Panc1 (cell line): ENCODE measurements at regions not wholly inside any gene's neighbourhood (a gene's known extent, or its start where the extent isn't known, plus 50 kb on each side); places are given as distances from the start of the nearest gene placed in this dataset.

Experiments
- CTCF ChIP-seq: fragments of 450-650 bp; IDR thresholded peaks from 2 replicates; pipeline ENCODE4 v1.5.1; 2017; ENCODE audit warnings: mild to moderate bottlenecking
- POLR2AphosphoS5 ChIP-seq: IDR thresholded peaks from 2 replicates; pipeline ENCODE4 v1.6.1; 2012; ENCODE audit warnings: mild to moderate bottlenecking, low read depth, low read length, moderate library complexity
- SIN3A ChIP-seq: IDR thresholded peaks from 2 replicates; pipeline ENCODE4 v1.6.1; 2012; ENCODE audit warnings: low read depth, mild to moderate bottlenecking, low read length, moderate library complexity, borderline replicate concordance; ENCODE audit not compliant: insufficient read depth
- TF ChIP-seq, protein P1 (sequence below), 2 experiments: IDR thresholded peaks; 2 replicates each; pipeline ENCODE4 v1.6.1; 2011 to 2012; ENCODE audit warnings: low read depth in 2 of 2, control low read depth in 1 of 2, low read length in 1 of 2, mild to moderate bottlenecking in 1 of 2, moderate library complexity in 1 of 2; ENCODE audit not compliant: insufficient read depth in 1 of 2

DNA sequence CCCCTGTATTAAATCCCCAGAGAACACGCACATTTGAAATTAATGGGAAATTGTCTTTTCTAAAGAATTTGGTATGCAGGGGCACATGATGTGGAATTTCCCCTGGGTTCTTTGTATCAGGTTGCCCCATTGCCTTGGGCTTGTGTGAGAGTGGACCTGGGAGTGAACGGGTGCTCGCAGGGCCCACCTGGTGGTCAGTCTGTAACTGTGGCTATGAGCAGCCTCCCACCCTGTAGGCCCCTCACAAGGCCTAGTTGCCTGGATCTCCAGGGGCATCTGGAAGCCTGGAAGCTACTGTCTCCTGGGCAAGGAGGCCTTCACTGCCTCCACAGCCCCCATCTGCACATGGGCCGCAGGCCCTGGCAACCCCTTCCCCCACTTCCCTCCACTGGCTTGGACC, 96.7 kb downstream of the SLC25A47 start:
- TF ChIP-seq, protein P1, sequence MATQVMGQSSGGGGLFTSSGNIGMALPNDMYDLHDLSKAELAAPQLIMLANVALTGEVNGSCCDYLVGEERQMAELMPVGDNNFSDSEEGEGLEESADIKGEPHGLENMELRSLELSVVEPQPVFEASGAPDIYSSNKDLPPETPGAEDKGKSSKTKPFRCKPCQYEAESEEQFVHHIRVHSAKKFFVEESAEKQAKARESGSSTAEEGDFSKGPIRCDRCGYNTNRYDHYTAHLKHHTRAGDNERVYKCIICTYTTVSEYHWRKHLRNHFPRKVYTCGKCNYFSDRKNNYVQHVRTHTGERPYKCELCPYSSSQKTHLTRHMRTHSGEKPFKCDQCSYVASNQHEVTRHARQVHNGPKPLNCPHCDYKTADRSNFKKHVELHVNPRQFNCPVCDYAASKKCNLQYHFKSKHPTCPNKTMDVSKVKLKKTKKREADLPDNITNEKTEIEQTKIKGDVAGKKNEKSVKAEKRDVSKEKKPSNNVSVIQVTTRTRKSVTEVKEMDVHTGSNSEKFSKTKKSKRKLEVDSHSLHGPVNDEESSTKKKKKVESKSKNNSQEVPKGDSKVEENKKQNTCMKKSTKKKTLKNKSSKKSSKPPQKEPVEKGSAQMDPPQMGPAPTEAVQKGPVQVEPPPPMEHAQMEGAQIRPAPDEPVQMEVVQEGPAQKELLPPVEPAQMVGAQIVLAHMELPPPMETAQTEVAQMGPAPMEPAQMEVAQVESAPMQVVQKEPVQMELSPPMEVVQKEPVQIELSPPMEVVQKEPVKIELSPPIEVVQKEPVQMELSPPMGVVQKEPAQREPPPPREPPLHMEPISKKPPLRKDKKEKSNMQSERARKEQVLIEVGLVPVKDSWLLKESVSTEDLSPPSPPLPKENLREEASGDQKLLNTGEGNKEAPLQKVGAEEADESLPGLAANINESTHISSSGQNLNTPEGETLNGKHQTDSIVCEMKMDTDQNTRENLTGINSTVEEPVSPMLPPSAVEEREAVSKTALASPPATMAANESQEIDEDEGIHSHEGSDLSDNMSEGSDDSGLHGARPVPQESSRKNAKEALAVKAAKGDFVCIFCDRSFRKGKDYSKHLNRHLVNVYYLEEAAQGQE (IDR thresholded peaks at IDR 0.05; ENCODE audit: insufficient read depth in 1 of 2, low read depth in 2 of 2, low read length in 1 of 2) = no peak
- TF ChIP-seq CTCF = peak; percentile 47
- no peak for TF ChIP-seq POLR2AphosphoS5
- no peak for TF ChIP-seq SIN3A
